ENCODE measurements at regions not wholly inside any gene's neighbourhood (a gene's known extent, or its start where the extent isn't known, plus 50 kb on each side); places are given as distances from the start of the nearest gene placed in this dataset.

- Histone ChIP-seq H3K27me3 (ENCODE audit: insufficient read depth, low read length, poor library complexity) (no peaks in the 10 kb centered on the region), H3K9me3 (ENCODE audit: insufficient read depth, low read length, severe bottlenecking) (no peaks in the 10 kb centered on the region), H2AFZ (ENCODE audit: low read depth, low read length) (no peak overlapping the region), H3K4me2 (ENCODE audit: insufficient read depth, low read length) (no peak overlapping the region), H3K27ac (ENCODE audit: low read length) (no peak overlapping the region), H3K9ac (ENCODE audit: low read depth, low read length) (no peak overlapping the region), H3K4me1 (ENCODE audit: insufficient read depth, low read length) (no peaks in the 10 kb centered on the region), H3K79me2 (ENCODE audit: insufficient read depth, low read length) (no peaks in the 10 kb centered on the region), H3K36me3 (ENCODE audit: insufficient read depth, low read length) (no peaks in the 10 kb centered on the region), H4K20me1 (ENCODE audit: insufficient read depth, low read length) (no peaks in the 10 kb centered on the region), H3K4me3 (ENCODE audit: low read depth in 1 of 2, low read length in 2 of 2) (no peak overlapping the region)
- ATAC-seq (ENCODE audit: insufficient read depth, low read depth) = no peak
- DNase-seq = no peak
- no peak for TF ChIP-seq EZH2 (IDR thresholded peaks at IDR 0.05; ENCODE audit: borderline replicate concordance, low read depth, low read length, severe bottlenecking)
- TF ChIP-seq CTCF (IDR thresholded peaks at IDR 0.05; ENCODE audit: borderline replicate concordance, extremely low read depth, low read length, poor library complexity, severe bottlenecking) = no peak
Measured at GRCh38 chr1:5613900-5614299, 378.3 kb downstream of the NPHP4 start.

GRCh38 chr1:5611851-5612250 lies 380.4 kb downstream of the NPHP4 start:
- no peak for DNase-seq

GRCh38 chr1:5611431-5611830 lies 380.8 kb downstream of the NPHP4 start:
- ATAC-seq (ENCODE audit: insufficient read depth, low read depth) = no peak
- H3K4me3 ChIP-seq (ENCODE audit: low read depth in 1 of 2, low read length in 2 of 2) = no peak overlapping the region
- H4K20me1 ChIP-seq (ENCODE audit: insufficient read depth, low read length) = no peaks in the 10 kb centered on the region
- no peak overlapping the region for H3K4me2 ChIP-seq (ENCODE audit: insufficient read depth, low read length)
- no peaks in the 10 kb centered on the region for H3K36me3 ChIP-seq (ENCODE audit: insufficient read depth, low read length)
- no peak overlapping the region for H3K27ac ChIP-seq (ENCODE audit: low read length)
- H3K27me3 ChIP-seq (ENCODE audit: insufficient read depth, low read length, poor library complexity) = peaks cover 5% of the 10 kb centered on the region
- no peaks in the 10 kb centered on the region for H3K9me3 ChIP-seq (ENCODE audit: insufficient read depth, low read length, severe bottlenecking)
- TF ChIP-seq EZH2 (IDR thresholded peaks at IDR 0.05; ENCODE audit: borderline replicate concordance, low read depth, low read length, severe bottlenecking) = no peak
- H3K9ac ChIP-seq (ENCODE audit: low read depth, low read length) = no peak overlapping the region
- H2AFZ ChIP-seq (ENCODE audit: low read depth, low read length) = no peak overlapping the region
- no peaks in the 10 kb centered on the region for H3K79me2 ChIP-seq (ENCODE audit: insufficient read depth, low read length)
- H3K4me1 ChIP-seq (ENCODE audit: insufficient read depth, low read length) = no peaks in the 10 kb centered on the region
- DNase-seq = no peak

More at GRCh38 chr1:5611851-5612250, 380.4 kb downstream of the NPHP4 start:
- Histone ChIP-seq H3K79me2 (ENCODE audit: insufficient read depth, low read length) (no peaks in the 10 kb centered on the region), H3K4me2 (ENCODE audit: insufficient read depth, low read length) (no peak overlapping the region), H3K27ac (ENCODE audit: low read length) (no peak overlapping the region), H3K36me3 (ENCODE audit: insufficient read depth, low read length) (no peaks in the 10 kb centered on the region), H3K9me3 (ENCODE audit: insufficient read depth, low read length, severe bottlenecking) (no peaks in the 10 kb centered on the region), H3K4me1 (ENCODE audit: insufficient read depth, low read length) (no peaks in the 10 kb centered on the region), H3K9ac (ENCODE audit: low read depth, low read length) (no peak overlapping the region), H3K4me3 (ENCODE audit: low read depth in 1 of 2, low read length in 2 of 2) (no peak overlapping the region), H4K20me1 (ENCODE audit: insufficient read depth, low read length) (no peaks in the 10 kb centered on the region), H2AFZ (ENCODE audit: low read depth, low read length) (no peak overlapping the region), H3K27me3 (ENCODE audit: insufficient read depth, low read length, poor library complexity) (peaks cover 5% of the 10 kb centered on the region)
- no peak for TF ChIP-seq EZH2 (IDR thresholded peaks at IDR 0.05; ENCODE audit: borderline replicate concordance, low read depth, low read length, severe bottlenecking)
- TF ChIP-seq CTCF (IDR thresholded peaks at IDR 0.05; ENCODE audit: borderline replicate concordance, extremely low read depth, low read length, poor library complexity, severe bottlenecking) = no peak
- ATAC-seq (ENCODE audit: insufficient read depth, low read depth) = no peak

- no peaks in the 10 kb centered on the region for H3K4me1 ChIP-seq (ENCODE audit: insufficient read depth, low read length)
- H3K79me2 ChIP-seq (ENCODE audit: insufficient read depth, low read length) = no peaks in the 10 kb centered on the region
- H3K36me3 ChIP-seq (ENCODE audit: insufficient read depth, low read length) = no peaks in the 10 kb centered on the region
- H2AFZ ChIP-seq (ENCODE audit: low read depth, low read length) = no peak overlapping the region
- H3K9me3 ChIP-seq (ENCODE audit: insufficient read depth, low read length, severe bottlenecking) = no peaks in the 10 kb centered on the region
- DNase-seq = no peak
- H3K9ac ChIP-seq (ENCODE audit: low read depth, low read length) = no peak overlapping the region
- no peak overlapping the region for H3K4me3 ChIP-seq (ENCODE audit: low read depth in 1 of 2, low read length in 2 of 2)
- H4K20me1 ChIP-seq (ENCODE audit: insufficient read depth, low read length) = no peaks in the 10 kb centered on the region
- ATAC-seq (ENCODE audit: insufficient read depth, low read depth) = no peak
- H3K27me3 ChIP-seq (ENCODE audit: insufficient read depth, low read length, poor library complexity) = peaks cover 5% of the 10 kb centered on the region
- TF ChIP-seq CTCF (IDR thresholded peaks at IDR 0.05; ENCODE audit: borderline replicate concordance, extremely low read depth, low read length, poor library complexity, severe bottlenecking) (no peak), EZH2 (IDR thresholded peaks at IDR 0.05; ENCODE audit: borderline replicate concordance, low read depth, low read length, severe bottlenecking) (no peak)
- no peak overlapping the region for H3K27ac ChIP-seq (ENCODE audit: low read length)
- H3K4me2 ChIP-seq (ENCODE audit: insufficient read depth, low read length) = no peak overlapping the region
Measured at GRCh38 chr1:5610432-5610831, 381.8 kb downstream of the NPHP4 start.
